WTC11 (cell line): ENCODE measurements at regions not wholly inside any gene's neighbourhood (a gene's known extent, or its start where the extent isn't known, plus 50 kb on each side); places are given as distances from the start of the nearest gene placed in this dataset.

Experiments
- ATAC-seq: fragments of 200-7000 bp; cut with Tn5 transposase; 2 replicates; pipeline ENCODE4 v1.10.0; 2021; ENCODE audit warnings: mild to moderate bottlenecking, moderate library complexity
- CTCF ChIA-PET: fragments of 300-600 bp; sonication (Branson Sonifier 250); formaldehyde crosslinking; loops from one replicate; lab custom pipeline; 2021; ENCODE audit warnings: antibody characterized with exemption; lab: Charles Lee
- POLR2A ChIA-PET: fragments of 350-600 bp; sonication (Branson Sonifier 250); formaldehyde crosslinking; loops from one replicate; lab custom pipeline; 2021; ENCODE audit warnings: antibody characterized with exemption; lab: Charles Lee
- DNase-seq: peaks from one replicate; pipeline ENCODE4 v3.0.0; 2021; ENCODE audit warnings: low spot score
- H3K27ac Mint-ChIP-seq: 2 replicates; pipeline ENCODE4 v1.8.0; 2021; ENCODE audit warnings: mixed read lengths
- H3K27me3 Mint-ChIP-seq: 2 replicates; pipeline ENCODE4 v1.8.0; 2021; ENCODE audit warnings: low read depth, mild to moderate bottlenecking, moderate library complexity, mixed read lengths
- H3K36me3 Mint-ChIP-seq: 2 replicates; pipeline ENCODE4 v1.8.0; 2021; ENCODE audit warnings: mixed read lengths
- H3K4me1 Mint-ChIP-seq: 2 replicates; pipeline ENCODE4 v1.8.0; 2022; ENCODE audit warnings: mixed read lengths
- H3K4me3 Mint-ChIP-seq: 2 replicates; pipeline ENCODE4 v1.8.0; 2021; ENCODE audit warnings: mild to moderate bottlenecking, moderate library complexity, mixed read lengths
- H3K9me3 Mint-ChIP-seq: 2 replicates; pipeline ENCODE4 v1.8.0; 2021; ENCODE audit warnings: mixed read lengths
- CREM ChIP-seq: sonication (generic); formaldehyde crosslinking; IDR thresholded peaks from 2 replicates; pipeline ENCODE4 v1.8.1; 2022; ENCODE audit warnings: mild to moderate bottlenecking, missing genetic modification reagents, moderate library complexity
- ELF4 ChIP-seq: sonication (generic); formaldehyde crosslinking; IDR thresholded peaks from 2 replicates; pipeline ENCODE4 v1.8.1; 2022; ENCODE audit warnings: low read depth, mild to moderate bottlenecking, moderate library complexity, missing genetic modification reagents
- ERG ChIP-seq: fragments of 250-450 bp; sonication (Bioruptor Pico); IDR thresholded peaks from 2 replicates; pipeline ENCODE4 v1.8.0; 2021; ENCODE audit warnings: mild to moderate bottlenecking
- FOXK1 ChIP-seq: sonication (generic); formaldehyde crosslinking; IDR thresholded peaks from 2 replicates; pipeline ENCODE4 v1.8.0; 2022; ENCODE audit warnings: mild to moderate bottlenecking, moderate library complexity, missing genetic modification reagents
- IRF1 ChIP-seq: sonication (generic); formaldehyde crosslinking; IDR thresholded peaks from 2 replicates; pipeline ENCODE4 v1.8.0; 2023; ENCODE audit warnings: missing genetic modification reagents
- MYBL2 ChIP-seq: sonication (generic); formaldehyde crosslinking; IDR thresholded peaks from 2 replicates; pipeline ENCODE4 v1.8.1; 2023; ENCODE audit warnings: mild to moderate bottlenecking, moderate library complexity, missing genetic modification reagents
- NFYB ChIP-seq: sonication (generic); formaldehyde crosslinking; conservative IDR thresholded peaks from 2 replicates; pipeline ENCODE4 v1.8.0; 2022; ENCODE audit warnings: low read depth, missing genetic modification reagents
- NR2C2 ChIP-seq: sonication (generic); formaldehyde crosslinking; IDR thresholded peaks from 2 replicates; pipeline ENCODE4 v1.8.0; 2022; ENCODE audit warnings: mild to moderate bottlenecking, missing genetic modification reagents
- SMAD4 ChIP-seq: sonication (generic); formaldehyde crosslinking; IDR thresholded peaks from 2 replicates; pipeline ENCODE4 v1.8.0; 2022; ENCODE audit warnings: mild to moderate bottlenecking, missing genetic modification reagents
- TEAD4 ChIP-seq: sonication (generic); formaldehyde crosslinking; IDR thresholded peaks from 2 replicates; pipeline ENCODE4 v1.8.0; 2022; ENCODE audit warnings: mild to moderate bottlenecking, missing genetic modification reagents
- USF1 ChIP-seq: sonication (generic); formaldehyde crosslinking; IDR thresholded peaks from 2 replicates; pipeline ENCODE4 v1.8.0; 2022; ENCODE audit warnings: mild to moderate bottlenecking, missing genetic modification reagents
- TF ChIP-seq, protein P1 (sequence below): sonication (generic); formaldehyde crosslinking; IDR thresholded peaks from 2 replicates; pipeline ENCODE4 v1.8.1; 2022; ENCODE audit warnings: low read depth, mild to moderate bottlenecking, moderate library complexity, missing genetic modification reagents, borderline replicate concordance
- TF ChIP-seq, protein P2 (sequence below): sonication (generic); formaldehyde crosslinking; IDR thresholded peaks from 2 replicates; pipeline ENCODE4 v1.8.0; 2022; ENCODE audit warnings: mild to moderate bottlenecking, missing genetic modification reagents
- TF ChIP-seq, protein P3 (sequence below): sonication (generic); formaldehyde crosslinking; IDR thresholded peaks from 2 replicates; pipeline ENCODE4 v1.8.0; 2022; ENCODE audit warnings: missing genetic modification reagents
- TF ChIP-seq, protein P4 (sequence below): fragments of 200-600 bp; IDR thresholded peaks from 2 replicates; pipeline ENCODE4 v1.8.0; 2022; ENCODE audit warnings: antibody characterized with exemption

DNA sequence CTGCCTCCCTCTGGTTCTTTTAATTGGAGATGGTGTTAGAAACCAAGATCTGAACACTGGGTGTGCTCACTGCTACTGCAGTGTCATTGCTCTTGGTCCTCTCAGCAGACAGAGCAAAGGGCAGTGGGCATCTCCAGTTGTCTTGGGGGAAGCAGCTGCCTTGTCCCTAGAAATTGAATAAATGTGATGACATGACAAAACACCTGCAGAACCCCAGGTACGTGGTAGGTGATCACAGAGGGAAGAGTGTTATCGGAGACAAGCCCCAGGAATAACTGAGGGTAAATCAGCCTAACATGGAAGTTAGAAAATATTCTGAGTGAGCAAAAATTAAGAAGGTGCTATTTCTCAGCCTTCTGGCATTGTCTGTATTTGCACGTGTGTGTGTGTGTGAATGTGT lies 311.9 kb upstream of the HDAC4 start (continued):
- TF ChIP-seq CREM (CRISPR knock-in tag) = no peak

GRCh38 chr2:239711911-239712570 lies 311.2 kb upstream of the HDAC4 start:
- ATAC-seq (no peak), DNase-seq (no peak)

More at GRCh38 chr2:239711911-239712570, 311.2 kb upstream of the HDAC4 start:
- no peak overlapping the region for H3K27ac Mint-ChIP-seq
- H3K4me3 Mint-ChIP-seq = no peak overlapping the region
- ChIA-PET POLR2A (no interaction called here), CTCF (no interaction called here)
- H3K27me3 Mint-ChIP-seq = peaks cover 2% of the 10 kb centered on the region; the same call in 1 of the 2 replicates
- peaks cover 8% of the 10 kb centered on the region for H3K36me3 Mint-ChIP-seq
- 0 out of 2 replicates have a peak, but pooled peaks cover 6% of the 10 kb centered on the region for H3K4me1 Mint-ChIP-seq
- TF ChIP-seq, protein P1, sequence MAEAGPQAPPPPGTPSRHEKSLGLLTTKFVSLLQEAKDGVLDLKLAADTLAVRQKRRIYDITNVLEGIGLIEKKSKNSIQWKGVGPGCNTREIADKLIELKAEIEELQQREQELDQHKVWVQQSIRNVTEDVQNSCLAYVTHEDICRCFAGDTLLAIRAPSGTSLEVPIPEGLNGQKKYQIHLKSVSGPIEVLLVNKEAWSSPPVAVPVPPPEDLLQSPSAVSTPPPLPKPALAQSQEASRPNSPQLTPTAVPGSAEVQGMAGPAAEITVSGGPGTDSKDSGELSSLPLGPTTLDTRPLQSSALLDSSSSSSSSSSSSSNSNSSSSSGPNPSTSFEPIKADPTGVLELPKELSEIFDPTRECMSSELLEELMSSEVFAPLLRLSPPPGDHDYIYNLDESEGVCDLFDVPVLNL (CRISPR knock-in tag) = no peak
- no peak for TF ChIP-seq TEAD4 (CRISPR knock-in tag)
- TF ChIP-seq MYBL2 (CRISPR knock-in tag) = no peak
- TF ChIP-seq, protein P2, sequence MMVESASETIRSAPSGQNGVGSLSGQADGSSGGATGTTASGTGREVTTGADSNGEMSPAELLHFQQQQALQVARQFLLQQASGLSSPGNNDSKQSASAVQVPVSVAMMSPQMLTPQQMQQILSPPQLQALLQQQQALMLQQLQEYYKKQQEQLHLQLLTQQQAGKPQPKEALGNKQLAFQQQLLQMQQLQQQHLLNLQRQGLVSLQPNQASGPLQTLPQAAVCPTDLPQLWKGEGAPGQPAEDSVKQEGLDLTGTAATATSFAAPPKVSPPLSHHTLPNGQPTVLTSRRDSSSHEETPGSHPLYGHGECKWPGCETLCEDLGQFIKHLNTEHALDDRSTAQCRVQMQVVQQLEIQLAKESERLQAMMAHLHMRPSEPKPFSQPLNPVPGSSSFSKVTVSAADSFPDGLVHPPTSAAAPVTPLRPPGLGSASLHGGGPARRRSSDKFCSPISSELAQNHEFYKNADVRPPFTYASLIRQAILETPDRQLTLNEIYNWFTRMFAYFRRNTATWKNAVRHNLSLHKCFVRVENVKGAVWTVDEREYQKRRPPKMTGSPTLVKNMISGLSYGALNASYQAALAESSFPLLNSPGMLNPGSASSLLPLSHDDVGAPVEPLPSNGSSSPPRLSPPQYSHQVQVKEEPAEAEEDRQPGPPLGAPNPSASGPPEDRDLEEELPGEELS = no peak
- TF ChIP-seq FOXK1 (CRISPR knock-in tag) = no peak
- no peak for TF ChIP-seq NR2C2 (CRISPR knock-in tag)
- no peak for TF ChIP-seq USF1 (CRISPR knock-in tag)
- no peak for TF ChIP-seq ERG (CRISPR knock-in tag)
- no peak for TF ChIP-seq SMAD4 (CRISPR knock-in tag)
- TF ChIP-seq NFYB (CRISPR knock-in tag) = no peak
- no peak for TF ChIP-seq IRF1 (CRISPR knock-in tag)
- TF ChIP-seq, protein P3, sequence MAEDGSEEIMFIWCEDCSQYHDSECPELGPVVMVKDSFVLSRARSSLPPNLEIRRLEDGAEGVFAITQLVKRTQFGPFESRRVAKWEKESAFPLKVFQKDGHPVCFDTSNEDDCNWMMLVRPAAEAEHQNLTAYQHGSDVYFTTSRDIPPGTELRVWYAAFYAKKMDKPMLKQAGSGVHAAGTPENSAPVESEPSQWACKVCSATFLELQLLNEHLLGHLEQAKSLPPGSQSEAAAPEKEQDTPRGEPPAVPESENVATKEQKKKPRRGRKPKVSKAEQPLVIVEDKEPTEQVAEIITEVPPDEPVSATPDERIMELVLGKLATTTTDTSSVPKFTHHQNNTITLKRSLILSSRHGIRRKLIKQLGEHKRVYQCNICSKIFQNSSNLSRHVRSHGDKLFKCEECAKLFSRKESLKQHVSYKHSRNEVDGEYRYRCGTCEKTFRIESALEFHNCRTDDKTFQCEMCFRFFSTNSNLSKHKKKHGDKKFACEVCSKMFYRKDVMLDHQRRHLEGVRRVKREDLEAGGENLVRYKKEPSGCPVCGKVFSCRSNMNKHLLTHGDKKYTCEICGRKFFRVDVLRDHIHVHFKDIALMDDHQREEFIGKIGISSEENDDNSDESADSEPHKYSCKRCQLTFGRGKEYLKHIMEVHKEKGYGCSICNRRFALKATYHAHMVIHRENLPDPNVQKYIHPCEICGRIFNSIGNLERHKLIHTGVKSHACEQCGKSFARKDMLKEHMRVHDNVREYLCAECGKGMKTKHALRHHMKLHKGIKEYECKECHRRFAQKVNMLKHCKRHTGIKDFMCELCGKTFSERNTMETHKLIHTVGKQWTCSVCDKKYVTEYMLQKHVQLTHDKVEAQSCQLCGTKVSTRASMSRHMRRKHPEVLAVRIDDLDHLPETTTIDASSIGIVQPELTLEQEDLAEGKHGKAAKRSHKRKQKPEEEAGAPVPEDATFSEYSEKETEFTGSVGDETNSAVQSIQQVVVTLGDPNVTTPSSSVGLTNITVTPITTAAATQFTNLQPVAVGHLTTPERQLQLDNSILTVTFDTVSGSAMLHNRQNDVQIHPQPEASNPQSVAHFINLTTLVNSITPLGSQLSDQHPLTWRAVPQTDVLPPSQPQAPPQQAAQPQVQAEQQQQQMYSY (CRISPR knock-in tag) = no peak
- TF ChIP-seq, protein P4, sequence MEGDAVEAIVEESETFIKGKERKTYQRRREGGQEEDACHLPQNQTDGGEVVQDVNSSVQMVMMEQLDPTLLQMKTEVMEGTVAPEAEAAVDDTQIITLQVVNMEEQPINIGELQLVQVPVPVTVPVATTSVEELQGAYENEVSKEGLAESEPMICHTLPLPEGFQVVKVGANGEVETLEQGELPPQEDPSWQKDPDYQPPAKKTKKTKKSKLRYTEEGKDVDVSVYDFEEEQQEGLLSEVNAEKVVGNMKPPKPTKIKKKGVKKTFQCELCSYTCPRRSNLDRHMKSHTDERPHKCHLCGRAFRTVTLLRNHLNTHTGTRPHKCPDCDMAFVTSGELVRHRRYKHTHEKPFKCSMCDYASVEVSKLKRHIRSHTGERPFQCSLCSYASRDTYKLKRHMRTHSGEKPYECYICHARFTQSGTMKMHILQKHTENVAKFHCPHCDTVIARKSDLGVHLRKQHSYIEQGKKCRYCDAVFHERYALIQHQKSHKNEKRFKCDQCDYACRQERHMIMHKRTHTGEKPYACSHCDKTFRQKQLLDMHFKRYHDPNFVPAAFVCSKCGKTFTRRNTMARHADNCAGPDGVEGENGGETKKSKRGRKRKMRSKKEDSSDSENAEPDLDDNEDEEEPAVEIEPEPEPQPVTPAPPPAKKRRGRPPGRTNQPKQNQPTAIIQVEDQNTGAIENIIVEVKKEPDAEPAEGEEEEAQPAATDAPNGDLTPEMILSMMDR = no peak
- no peak for TF ChIP-seq ELF4 (CRISPR knock-in tag)
- H3K9me3 Mint-ChIP-seq = peaks cover 35% of the 10 kb centered on the region
